Thyroid gland (tissue), 4 donors: ENCODE measurements at regions not wholly inside any gene's neighbourhood (a gene's known extent, or its start where the extent isn't known, plus 50 kb on each side); places are given as distances from the start of the nearest gene placed in this dataset.

Source experiments
- POLR2A ChIP-seq, 2 donors: fragments of 450-650 bp; IDR thresholded peaks; one replicate each; pipeline ENCODE4 v1.6.1; 2017; ENCODE audit warnings: antibody characterized with exemption in 2 of 2, mild to moderate bottlenecking in 2 of 2, moderate library complexity in 1 of 2
- TF ChIP-seq, protein P1 (sequence below), 6 experiments: fragments of 200-600 bp in 3 of 6; fragments of 450-650 bp in 3 of 6; sonication (generic) in 3 of 6; IDR thresholded peaks; one replicate each; pipeline ENCODE4 v1.5.1; 2016 to 2019; ENCODE audit warnings: antibody characterized with exemption in 6 of 6, mild to moderate bottlenecking in 2 of 6, inconsistent platforms in 1 of 6, moderate library complexity in 1 of 6

DNA sequence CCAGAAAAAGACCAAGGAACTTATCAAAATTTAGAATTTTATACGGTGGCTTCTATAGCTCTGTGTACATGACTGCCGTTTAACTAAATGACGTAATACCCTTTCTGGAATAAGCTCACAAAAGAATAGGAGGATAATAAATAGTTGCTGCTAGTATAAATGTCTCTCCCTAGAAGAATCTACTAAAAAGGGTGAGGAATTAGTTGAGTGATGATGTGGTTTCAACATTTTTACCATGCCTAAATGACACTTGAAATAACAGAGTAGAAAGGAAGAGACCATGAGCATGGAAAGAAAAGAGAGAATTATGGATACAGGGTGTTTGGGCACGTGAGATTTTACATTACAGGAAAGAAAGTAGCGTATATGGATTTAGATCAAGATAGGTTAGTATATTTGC is 231.1 kb downstream of the ARAP2 start:
- TF ChIP-seq, protein P1, sequence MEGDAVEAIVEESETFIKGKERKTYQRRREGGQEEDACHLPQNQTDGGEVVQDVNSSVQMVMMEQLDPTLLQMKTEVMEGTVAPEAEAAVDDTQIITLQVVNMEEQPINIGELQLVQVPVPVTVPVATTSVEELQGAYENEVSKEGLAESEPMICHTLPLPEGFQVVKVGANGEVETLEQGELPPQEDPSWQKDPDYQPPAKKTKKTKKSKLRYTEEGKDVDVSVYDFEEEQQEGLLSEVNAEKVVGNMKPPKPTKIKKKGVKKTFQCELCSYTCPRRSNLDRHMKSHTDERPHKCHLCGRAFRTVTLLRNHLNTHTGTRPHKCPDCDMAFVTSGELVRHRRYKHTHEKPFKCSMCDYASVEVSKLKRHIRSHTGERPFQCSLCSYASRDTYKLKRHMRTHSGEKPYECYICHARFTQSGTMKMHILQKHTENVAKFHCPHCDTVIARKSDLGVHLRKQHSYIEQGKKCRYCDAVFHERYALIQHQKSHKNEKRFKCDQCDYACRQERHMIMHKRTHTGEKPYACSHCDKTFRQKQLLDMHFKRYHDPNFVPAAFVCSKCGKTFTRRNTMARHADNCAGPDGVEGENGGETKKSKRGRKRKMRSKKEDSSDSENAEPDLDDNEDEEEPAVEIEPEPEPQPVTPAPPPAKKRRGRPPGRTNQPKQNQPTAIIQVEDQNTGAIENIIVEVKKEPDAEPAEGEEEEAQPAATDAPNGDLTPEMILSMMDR (IDR thresholded peaks at IDR 0.05): no peak
- no peak for TF ChIP-seq POLR2A (IDR thresholded peaks at IDR 0.05)
